Anterior cingulate cortex (tissue), 58 donors: ENCODE measurements at regions not wholly inside any gene's neighbourhood (a gene's known extent, or its start where the extent isn't known, plus 50 kb on each side); places are given as distances from the start of the nearest gene placed in this dataset.

Experiments used
- DNase-seq, 58 donors: peaks; one replicate each; lab custom pipeline; 2025; lab: John Stamatoyannopoulos, UW

GRCh38 chr13:33727297-33728083 lies 90.5 kb upstream of the RFC3 start:
- DNase-seq: peak in 2 of 58 donors; percentile 9

- DNase-seq: peak in 5 of 58 donors; percentile 1 to 12 (median 6)
These were observed 89.5 kb upstream of the RFC3 start for GRCh38 chr13:33728271-33729037.

GRCh38 chr13:33730147-33730546 lies 87.8 kb upstream of the RFC3 start:
- no peak for DNase-seq

GRCh38 chr13:33730619-33731018 lies 87.3 kb upstream of the RFC3 start:
- no peak for DNase-seq

GRCh38 chr13:33735276-33735675 lies 82.7 kb upstream of the RFC3 start:
- no peak for DNase-seq

- no peak for DNase-seq
These were observed 78.7 kb upstream of the RFC3 start for GRCh38 chr13:33739254-33739653.

- no peak for DNase-seq
These were observed 77.8 kb upstream of the RFC3 start for GRCh38 chr13:33740134-33740538.

GRCh38 chr13:33742321-33742720 lies 75.6 kb upstream of the RFC3 start:
- DNase-seq: no peak

- DNase-seq: no peak
These were observed 74.2 kb upstream of the RFC3 start for GRCh38 chr13:33743438-33744368.

- no peak for DNase-seq
These were observed 73.2 kb upstream of the RFC3 start for GRCh38 chr13:33744589-33745369.

GRCh38 chr13:33745370-33746324 lies 72.3 kb upstream of the RFC3 start:
- DNase-seq: no peak

GRCh38 chr13:33746867-33747266 lies 71.1 kb upstream of the RFC3 start:
- DNase-seq: no peak

- DNase-seq: no peak
These were observed 66.8 kb upstream of the RFC3 start for GRCh38 chr13:33751151-33751550.

- DNase-seq: no peak
These were observed 65.9 kb upstream of the RFC3 start for GRCh38 chr13:33752094-33752493.

- peak in 1 of 58 donors; percentile 22 for DNase-seq
These were observed 65.4 kb upstream of the RFC3 start for GRCh38 chr13:33752597-33752996.

- no peak for DNase-seq
These were observed 61.0 kb upstream of the RFC3 start for GRCh38 chr13:33756929-33757328.

GRCh38 chr13:33757713-33758112 lies 60.2 kb upstream of the RFC3 start:
- DNase-seq: no peak

GRCh38 chr13:33758113-33758512 lies 59.8 kb upstream of the RFC3 start:
- DNase-seq: no peak

- DNase-seq: no peak
These were observed 56.2 kb upstream of the RFC3 start for GRCh38 chr13:33761740-33762139.
